ENCODE measurements at regions not wholly inside any gene's neighbourhood (a gene's known extent, or its start where the extent isn't known, plus 50 kb on each side); places are given as distances from the start of the nearest gene placed in this dataset.

- Histone ChIP-seq H3K27me3 (replicated peaks; ENCODE audit: insufficient read depth) (no peaks in the 10 kb centered on the region), H3K36me3 (no peaks in the 10 kb centered on the region), H3K27ac (no peak overlapping the region), H3K4me1 (ENCODE audit: control insufficient read depth in 1 of 2, low read depth in 2 of 2) (no peaks in the 10 kb centered on the region), H3K9me3 (no peaks in the 10 kb centered on the region), H3K4me3 (no peak overlapping the region)
- TF ChIP-seq, protein P1, sequence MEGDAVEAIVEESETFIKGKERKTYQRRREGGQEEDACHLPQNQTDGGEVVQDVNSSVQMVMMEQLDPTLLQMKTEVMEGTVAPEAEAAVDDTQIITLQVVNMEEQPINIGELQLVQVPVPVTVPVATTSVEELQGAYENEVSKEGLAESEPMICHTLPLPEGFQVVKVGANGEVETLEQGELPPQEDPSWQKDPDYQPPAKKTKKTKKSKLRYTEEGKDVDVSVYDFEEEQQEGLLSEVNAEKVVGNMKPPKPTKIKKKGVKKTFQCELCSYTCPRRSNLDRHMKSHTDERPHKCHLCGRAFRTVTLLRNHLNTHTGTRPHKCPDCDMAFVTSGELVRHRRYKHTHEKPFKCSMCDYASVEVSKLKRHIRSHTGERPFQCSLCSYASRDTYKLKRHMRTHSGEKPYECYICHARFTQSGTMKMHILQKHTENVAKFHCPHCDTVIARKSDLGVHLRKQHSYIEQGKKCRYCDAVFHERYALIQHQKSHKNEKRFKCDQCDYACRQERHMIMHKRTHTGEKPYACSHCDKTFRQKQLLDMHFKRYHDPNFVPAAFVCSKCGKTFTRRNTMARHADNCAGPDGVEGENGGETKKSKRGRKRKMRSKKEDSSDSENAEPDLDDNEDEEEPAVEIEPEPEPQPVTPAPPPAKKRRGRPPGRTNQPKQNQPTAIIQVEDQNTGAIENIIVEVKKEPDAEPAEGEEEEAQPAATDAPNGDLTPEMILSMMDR (IDR thresholded peaks at IDR 0.05) = no peak
- DNase-seq (ENCODE audit: low spot score) = no peak
- ATAC-seq (ENCODE audit: insufficient number of reproducible peaks, low FRiP score, low read depth) = no peak
These were observed 176.1 kb upstream of the THBS1 start for GRCh38 chr15:39404767-39405181.

- DNase-seq (ENCODE audit: low spot score) (no peak), ATAC-seq (ENCODE audit: insufficient number of reproducible peaks, low FRiP score, low read depth) (no peak)
- TF ChIP-seq, protein P1 (IDR thresholded peaks at IDR 0.05) = no peak
- no peaks in the 10 kb centered on the region for H3K27me3 ChIP-seq (replicated peaks; ENCODE audit: insufficient read depth)
- no peaks in the 10 kb centered on the region for H3K9me3 ChIP-seq
- H3K4me3 ChIP-seq = no peak overlapping the region
- no peaks in the 10 kb centered on the region for H3K4me1 ChIP-seq (ENCODE audit: control insufficient read depth in 1 of 2, low read depth in 2 of 2)
- no peak overlapping the region for H3K27ac ChIP-seq
- no peaks in the 10 kb centered on the region for H3K36me3 ChIP-seq
These were observed 174.4 kb upstream of the THBS1 start for GRCh38 chr15:39406485-39406884.

GRCh38 chr15:39407116-39407515 lies 173.8 kb upstream of the THBS1 start:
- Histone ChIP-seq H3K4me1 (ENCODE audit: control insufficient read depth in 1 of 2, low read depth in 2 of 2) (no peaks in the 10 kb centered on the region), H3K27ac (no peak overlapping the region), H3K36me3 (no peaks in the 10 kb centered on the region), H3K27me3 (replicated peaks; ENCODE audit: insufficient read depth) (no peaks in the 10 kb centered on the region), H3K9me3 (no peaks in the 10 kb centered on the region), H3K4me3 (no peak overlapping the region)
- ATAC-seq (ENCODE audit: insufficient number of reproducible peaks, low FRiP score, low read depth) (no peak), DNase-seq (ENCODE audit: low spot score) (no peak)
- TF ChIP-seq, protein P1 (IDR thresholded peaks at IDR 0.05) = no peak

- Histone ChIP-seq H3K36me3 (no peaks in the 10 kb centered on the region), H3K27me3 (replicated peaks; ENCODE audit: insufficient read depth) (no peaks in the 10 kb centered on the region), H3K9me3 (no peaks in the 10 kb centered on the region), H3K27ac (no peak overlapping the region), H3K4me3 (no peak overlapping the region), H3K4me1 (ENCODE audit: control insufficient read depth in 1 of 2, low read depth in 2 of 2) (no peaks in the 10 kb centered on the region)
- ATAC-seq (ENCODE audit: insufficient number of reproducible peaks, low FRiP score, low read depth) (no peak), DNase-seq (ENCODE audit: low spot score) (no peak)
- TF ChIP-seq, protein P1 (IDR thresholded peaks at IDR 0.05) = no peak
These were observed 170.9 kb upstream of the THBS1 start for GRCh38 chr15:39409876-39410530.

GRCh38 chr15:39411102-39411989 lies 169.5 kb upstream of the THBS1 start:
- no peaks in the 10 kb centered on the region for H3K36me3 ChIP-seq
- DNase-seq (ENCODE audit: low spot score) (no peak), ATAC-seq (ENCODE audit: insufficient number of reproducible peaks, low FRiP score, low read depth) (no peak)
- no peaks in the 10 kb centered on the region for H3K27me3 ChIP-seq (replicated peaks; ENCODE audit: insufficient read depth)
- no peaks in the 10 kb centered on the region for H3K4me1 ChIP-seq (ENCODE audit: control insufficient read depth in 1 of 2, low read depth in 2 of 2)
- TF ChIP-seq, protein P1 (IDR thresholded peaks at IDR 0.05) = no peak
- no peak overlapping the region for H3K27ac ChIP-seq
- no peaks in the 10 kb centered on the region for H3K9me3 ChIP-seq
- H3K4me3 ChIP-seq = no peak overlapping the region

Measured in thoracic aorta (tissue), 2 donors.